PC-3 (cell line): ENCODE measurements at regions not wholly inside any gene's neighbourhood (a gene's known extent, or its start where the extent isn't known, plus 50 kb on each side); places are given as distances from the start of the nearest gene placed in this dataset.

ENCODE experiments used
- ATAC-seq: fragments of 200-7000 bp; cut with Tn5 transposase; 2 replicates; pipeline ENCODE4 v1.9.1; 2020; ENCODE audit warnings: mild to moderate bottlenecking, moderate library complexity
- BruUV-seq: library from RNA; stranded (reverse); fragments of 400-500 nt; replicated peaks from 2 replicates; lab custom pipeline; 2021; lab: Mats Ljungman, UMichigan
- CTCF ChIA-PET: fragments of 300-600 bp; sonication (Branson Sonifier 250); formaldehyde crosslinking; loops from one replicate; lab custom pipeline; 2022; ENCODE audit warnings: antibody characterized with exemption; lab: Charles Lee
- POLR2A ChIA-PET: fragments of 300-600 bp; sonication (Branson Sonifier 250); formaldehyde crosslinking; loops from one replicate; lab custom pipeline; 2022; ENCODE audit warnings: antibody characterized with exemption; ENCODE audit not compliant: unreplicated experiment; lab: Charles Lee
- DNase-seq: peaks from one replicate; pipeline ENCODE4 v3.0.0-alpha.2; 2015
- H2AFZ ChIP-seq: fragments of 300-600 bp; sonication (generic); 2 replicates; pipeline ENCODE4 v1.6.0; 2016; ENCODE audit warnings: antibody characterized with exemption, low read length
- H3F3A ChIP-seq: fragments of 300-600 bp; sonication (generic); one replicate; pipeline ENCODE4 v1.6.0; 2017; ENCODE audit warnings: antibody characterized with exemption, low read length, control low read depth, mild to moderate bottlenecking; ENCODE audit not compliant: unreplicated experiment
- H3K27ac ChIP-seq: fragments of 300-600 bp; sonication (generic); 2 replicates; pipeline ENCODE4 v1.5.1; 2016; ENCODE audit warnings: mild to moderate bottlenecking, low read length
- H3K27me3 ChIP-seq: fragments of 300-600 bp; sonication (generic); 2 replicates; pipeline ENCODE4 v1.6.1; 2016; ENCODE audit warnings: low read length, mixed read lengths
- H3K36me3 ChIP-seq: fragments of 300-600 bp; sonication (generic); 2 replicates; pipeline ENCODE4 v1.6.1; 2016; ENCODE audit warnings: low read depth, mixed run types, low read length, mixed read lengths
- H3K4me1 ChIP-seq: fragments of 300-600 bp; sonication (generic); 2 replicates; pipeline ENCODE4 v1.5.1; 2016; ENCODE audit warnings: low read length; ENCODE audit not compliant: insufficient read depth
- H3K4me2 ChIP-seq: fragments of 300-600 bp; sonication (generic); 2 replicates; pipeline ENCODE4 v1.6.0; 2016; ENCODE audit warnings: low read length
- H3K4me3 ChIP-seq: fragments of 300-600 bp; sonication (generic); 2 replicates; pipeline ENCODE4 v1.5.1; 2016; ENCODE audit warnings: mild to moderate bottlenecking, low read length, mixed read lengths
- H3K79me2 ChIP-seq: fragments of 300-600 bp; sonication (generic); 2 replicates; pipeline ENCODE4 v1.6.1; 2017; ENCODE audit warnings: low read length, mixed read lengths
- H3K9ac ChIP-seq: fragments of 300-600 bp; sonication (generic); 2 replicates; pipeline ENCODE4 v1.6.0; 2016; ENCODE audit warnings: mild to moderate bottlenecking, low read length
- H3K9me2 ChIP-seq: fragments of 300-600 bp; sonication (generic); replicated peaks from 2 replicates; pipeline ENCODE4 v1.6.1; 2016; ENCODE audit warnings: mixed run types, low read length, mixed read lengths
- H3K9me3 ChIP-seq: fragments of 300-600 bp; sonication (generic); 2 replicates; pipeline ENCODE4 v1.6.1; 2016; ENCODE audit warnings: low read length, mixed read lengths
- H4K20me1 ChIP-seq: fragments of 300-600 bp; sonication (generic); 2 replicates; pipeline ENCODE4 v1.6.1; 2016; ENCODE audit warnings: low read length, mixed read lengths
- CTCF ChIP-seq: fragments of 300-600 bp; sonication (generic); conservative IDR thresholded peaks from 2 replicates; pipeline ENCODE4 v1.5.1; 2017; ENCODE audit warnings: antibody characterized with exemption, low read depth, mild to moderate bottlenecking, low read length
- EZH2 ChIP-seq: fragments of 300-600 bp; sonication (generic); IDR thresholded peaks from one replicate; pipeline ENCODE4 v1.6.1; 2017; ENCODE audit warnings: antibody characterized with exemption, mild to moderate bottlenecking, low read length; ENCODE audit not compliant: unreplicated experiment
- EZH2phosphoT487 ChIP-seq: fragments of 300-600 bp; sonication (generic); IDR thresholded peaks from 2 replicates; pipeline ENCODE4 v1.6.1; 2018; ENCODE audit warnings: mild to moderate bottlenecking, antibody characterized with exemption, low read length, borderline replicate concordance
- intact Hi-C: fragments of 100-400 bp; cut with micrococcal nuclease; formaldehyde crosslinking; loops from 2 replicates; pipeline ENCODE4 v1.9.0; 2023

DNA sequence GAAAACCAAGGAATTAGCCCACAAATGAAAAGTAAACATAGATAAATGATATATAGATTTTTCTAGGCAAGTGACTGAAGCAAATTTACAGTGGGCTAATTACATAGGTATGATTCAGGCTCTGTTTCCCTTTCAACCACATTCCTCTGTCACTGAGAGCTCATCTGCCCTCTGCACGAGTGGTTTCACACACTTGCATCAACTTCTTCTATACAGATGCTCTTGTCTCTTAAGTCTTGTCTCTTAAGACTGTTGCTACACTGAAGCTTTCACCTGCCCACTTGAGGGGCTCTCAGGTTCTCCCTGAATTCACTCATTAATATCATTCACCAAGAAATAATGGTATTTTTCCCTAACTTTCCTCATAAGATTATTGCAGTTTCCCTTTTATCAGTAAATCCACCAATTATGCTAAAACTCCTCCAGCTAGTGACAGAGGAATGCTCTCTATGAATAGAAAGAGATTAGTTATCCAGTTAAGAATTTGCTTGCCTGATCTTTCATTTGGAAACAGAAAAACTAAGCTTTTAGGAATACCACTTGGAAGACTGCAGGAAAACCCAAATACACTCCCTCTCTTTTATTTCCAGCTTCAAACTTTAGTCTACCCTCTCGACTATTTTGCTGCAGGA, 95.7 kb downstream of the ELAPOR2 start:
- ATAC-seq (peak; percentile 37; the same call in 1 of the 2 replicates), DNase-seq (no peak)
- no peak overlapping the region for H2AFZ ChIP-seq
- ChIA-PET CTCF (no interaction called here), POLR2A (no interaction called here)
- H3K4me1 ChIP-seq = 0 out of 2 replicates have a peak, but pooled peaks cover 4% of the 10 kb centered on the region
- no peaks in the 10 kb centered on the region for H3K9me3 ChIP-seq
- H3K27me3 ChIP-seq = no peaks in the 10 kb centered on the region
- intact Hi-C loops = no loop called here
- H3K79me2 ChIP-seq = peaks cover 5% of the 10 kb centered on the region; the same call in 1 of the 2 replicates
- H3K4me2 ChIP-seq = no peak overlapping the region
- H3K9me2 ChIP-seq = no peaks in the 10 kb centered on the region
- H3K4me3 ChIP-seq = no peak overlapping the region
- BruUV-seq = TSS peak; percentile 16
- no peaks in the 10 kb centered on the region for H3F3A ChIP-seq
- H3K27ac ChIP-seq = no peak overlapping the region
- H3K36me3 ChIP-seq = no peaks in the 10 kb centered on the region
- H3K9ac ChIP-seq = no peak overlapping the region
- TF ChIP-seq EZH2 (no peak), CTCF (no peak), EZH2phosphoT487 (no peak)
- no peaks in the 10 kb centered on the region for H4K20me1 ChIP-seq

DNA sequence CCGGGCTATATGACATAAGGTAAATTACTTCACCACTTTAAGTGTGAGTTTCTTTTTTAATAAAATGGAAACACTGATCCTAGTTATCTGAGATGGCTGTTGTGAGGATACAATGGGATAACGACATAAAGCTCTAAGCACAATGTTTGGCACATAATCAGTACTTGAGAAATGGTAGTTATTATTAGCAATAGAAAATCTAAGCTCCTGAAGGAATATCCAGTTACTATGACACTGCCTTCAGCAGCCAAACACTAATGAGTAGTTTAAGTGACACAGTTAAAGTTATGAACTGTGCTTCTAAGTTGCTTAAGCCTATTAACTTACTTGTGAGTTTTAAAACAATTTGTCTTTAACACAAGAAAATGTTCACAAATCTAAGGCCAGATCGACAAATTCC, 96.8 kb downstream of the ELAPOR2 start:
- no peaks in the 10 kb centered on the region for H3K9me2 ChIP-seq
- H3F3A ChIP-seq = no peaks in the 10 kb centered on the region
- H3K4me1 ChIP-seq = peaks cover 4% of the 10 kb centered on the region; the same call in 1 of the 2 replicates
- H3K4me3 ChIP-seq = no peak overlapping the region
- H4K20me1 ChIP-seq = no peaks in the 10 kb centered on the region
- BruUV-seq = no TSS peak
- H3K27ac ChIP-seq = no peak overlapping the region
- intact Hi-C loops = no loop called here
- H2AFZ ChIP-seq = no peak overlapping the region
- ChIA-PET POLR2A (no interaction called here), CTCF (no interaction called here)
- no peaks in the 10 kb centered on the region for H3K27me3 ChIP-seq
- no peak for TF ChIP-seq CTCF
- no peak for TF ChIP-seq EZH2
- no peak for TF ChIP-seq EZH2phosphoT487
- H3K79me2 ChIP-seq = peaks cover 5% of the 10 kb centered on the region; the same call in 1 of the 2 replicates
- H3K4me2 ChIP-seq = no peak overlapping the region
- H3K9me3 ChIP-seq = no peaks in the 10 kb centered on the region
- H3K36me3 ChIP-seq = no peaks in the 10 kb centered on the region
- H3K9ac ChIP-seq = no peak overlapping the region
- DNase-seq = no peak
- no peak for ATAC-seq

GRCh38 chr7:86961686-86962085, 97.8 kb downstream of the ELAPOR2 start:
- H3K27me3 ChIP-seq = no peaks in the 10 kb centered on the region
- no peak overlapping the region for H3K4me2 ChIP-seq
- H3K9me2 ChIP-seq = no peaks in the 10 kb centered on the region
- H3K27ac ChIP-seq = no peak overlapping the region
- H3K9ac ChIP-seq = no peak overlapping the region
- CTCF ChIA-PET = no interaction called here
- DNase-seq (no peak), ATAC-seq (no peak)
- POLR2A ChIA-PET = no interaction called here
- no TSS peak for BruUV-seq
- H3K9me3 ChIP-seq = no peaks in the 10 kb centered on the region
- H4K20me1 ChIP-seq = no peaks in the 10 kb centered on the region
- no peaks in the 10 kb centered on the region for H3K36me3 ChIP-seq
- H2AFZ ChIP-seq = no peak overlapping the region
- H3K79me2 ChIP-seq = peaks cover 5% of the 10 kb centered on the region; the same call in 1 of the 2 replicates
- H3K4me3 ChIP-seq = no peak overlapping the region
- H3K4me1 ChIP-seq = peaks cover 4% of the 10 kb centered on the region; the same call in 1 of the 2 replicates
- no peaks in the 10 kb centered on the region for H3F3A ChIP-seq
- intact Hi-C loops = no loop called here
- TF ChIP-seq EZH2 (no peak), EZH2phosphoT487 (no peak), CTCF (no peak)
